Bronchial epithelial cell (primary cell): ENCODE measurements at regions not wholly inside any gene's neighbourhood (a gene's known extent, or its start where the extent isn't known, plus 50 kb on each side); places are given as distances from the start of the nearest gene placed in this dataset.

Experiments
- DNase-seq: peaks from one replicate; pipeline ENCODE4 v3.0.0-alpha.2; 2010; ENCODE audit warnings: low read depth
- FAIRE-seq: peaks from 2 replicates; lab custom pipeline; 2011; peaks lifted over from hg19 to GRCh38; lab: Jason Lieb, UNC
- H3K27me3 ChIP-seq: 2 replicates; pipeline ENCODE4 v1.5.1; 2011; ENCODE audit warnings: low read length; ENCODE audit not compliant: control insufficient read depth, insufficient read depth
- H3K36me3 ChIP-seq: 2 replicates; pipeline ENCODE4 v1.5.1; 2011; ENCODE audit warnings: low read length; ENCODE audit not compliant: control insufficient read depth, insufficient read depth
- H3K4me3 ChIP-seq: 2 replicates; pipeline ENCODE4 v1.5.1; 2011; ENCODE audit warnings: mild to moderate bottlenecking, low read depth, low read length, control low read depth
- TF ChIP-seq, protein P1 (sequence below): IDR thresholded peaks from 2 replicates; pipeline ENCODE4 v1.5.1; 2011; ENCODE audit warnings: mild to moderate bottlenecking, moderate library complexity, low read length, control low read depth, inconsistent platforms; ENCODE audit not compliant: insufficient read depth, severe bottlenecking

DNA sequence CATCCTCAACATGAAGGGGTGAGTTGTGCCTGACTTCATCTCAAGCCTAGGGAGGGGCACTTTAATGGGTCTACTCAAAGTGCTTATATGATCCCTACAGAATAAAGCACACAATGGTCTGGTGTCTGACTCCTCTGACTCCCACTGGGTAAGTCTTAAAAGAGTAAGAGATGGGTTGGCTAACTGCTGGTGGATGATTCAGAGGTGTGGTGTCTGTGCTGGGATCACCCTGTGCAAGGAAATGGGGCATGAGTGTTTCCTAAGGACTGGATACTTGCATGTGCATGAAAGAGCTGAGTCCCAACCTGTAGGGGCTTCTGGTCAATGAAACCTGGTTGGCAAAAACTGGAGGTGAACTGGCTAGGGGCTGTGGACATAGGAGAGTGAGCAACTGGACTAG lies 158.8 kb downstream of the IL20RB start:
- no peak for FAIRE-seq
- no peaks in the 10 kb centered on the region for H3K36me3 ChIP-seq
- TF ChIP-seq, protein P1, sequence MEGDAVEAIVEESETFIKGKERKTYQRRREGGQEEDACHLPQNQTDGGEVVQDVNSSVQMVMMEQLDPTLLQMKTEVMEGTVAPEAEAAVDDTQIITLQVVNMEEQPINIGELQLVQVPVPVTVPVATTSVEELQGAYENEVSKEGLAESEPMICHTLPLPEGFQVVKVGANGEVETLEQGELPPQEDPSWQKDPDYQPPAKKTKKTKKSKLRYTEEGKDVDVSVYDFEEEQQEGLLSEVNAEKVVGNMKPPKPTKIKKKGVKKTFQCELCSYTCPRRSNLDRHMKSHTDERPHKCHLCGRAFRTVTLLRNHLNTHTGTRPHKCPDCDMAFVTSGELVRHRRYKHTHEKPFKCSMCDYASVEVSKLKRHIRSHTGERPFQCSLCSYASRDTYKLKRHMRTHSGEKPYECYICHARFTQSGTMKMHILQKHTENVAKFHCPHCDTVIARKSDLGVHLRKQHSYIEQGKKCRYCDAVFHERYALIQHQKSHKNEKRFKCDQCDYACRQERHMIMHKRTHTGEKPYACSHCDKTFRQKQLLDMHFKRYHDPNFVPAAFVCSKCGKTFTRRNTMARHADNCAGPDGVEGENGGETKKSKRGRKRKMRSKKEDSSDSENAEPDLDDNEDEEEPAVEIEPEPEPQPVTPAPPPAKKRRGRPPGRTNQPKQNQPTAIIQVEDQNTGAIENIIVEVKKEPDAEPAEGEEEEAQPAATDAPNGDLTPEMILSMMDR: no peak
- H3K4me3 ChIP-seq: no peak overlapping the region
- peak; percentile 80 for DNase-seq
- H3K27me3 ChIP-seq: no peaks in the 10 kb centered on the region

DNA sequence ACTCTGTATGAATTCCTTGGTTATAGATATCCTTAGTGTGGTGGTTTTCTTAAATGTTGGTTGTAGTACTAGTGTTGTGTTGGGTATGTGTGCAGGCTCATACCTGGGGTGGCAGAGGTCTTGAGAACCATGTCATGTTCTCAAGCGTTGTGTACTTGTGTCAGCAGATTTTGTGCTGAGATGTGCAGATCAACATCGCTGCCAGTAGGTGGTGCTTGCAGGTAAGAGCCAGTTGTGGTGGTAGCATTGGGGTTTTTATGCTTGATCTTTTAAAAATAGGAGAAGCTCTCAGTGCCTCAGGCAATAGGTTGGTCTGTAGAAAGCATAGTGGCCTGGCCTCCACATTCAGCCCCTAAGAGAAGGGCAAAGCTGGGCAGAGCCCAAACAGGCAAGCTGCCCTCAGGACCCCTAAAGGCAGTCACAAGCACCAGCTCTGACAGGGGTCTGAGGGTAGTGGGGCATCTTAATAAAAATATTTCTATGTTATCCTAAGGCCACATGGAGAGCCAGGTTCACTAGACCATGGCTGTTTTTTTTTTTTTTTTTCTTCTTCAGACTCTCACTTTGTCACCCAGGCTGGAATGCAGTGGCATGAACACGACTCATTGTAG lies 164.0 kb downstream of the IL20RB start:
- FAIRE-seq (no peak), DNase-seq (peak; percentile 62)
- H3K36me3 ChIP-seq: no peaks in the 10 kb centered on the region
- TF ChIP-seq, protein P1: peak; percentile 70
- no peaks in the 10 kb centered on the region for H3K27me3 ChIP-seq
- H3K4me3 ChIP-seq: no peak overlapping the region

DNA sequence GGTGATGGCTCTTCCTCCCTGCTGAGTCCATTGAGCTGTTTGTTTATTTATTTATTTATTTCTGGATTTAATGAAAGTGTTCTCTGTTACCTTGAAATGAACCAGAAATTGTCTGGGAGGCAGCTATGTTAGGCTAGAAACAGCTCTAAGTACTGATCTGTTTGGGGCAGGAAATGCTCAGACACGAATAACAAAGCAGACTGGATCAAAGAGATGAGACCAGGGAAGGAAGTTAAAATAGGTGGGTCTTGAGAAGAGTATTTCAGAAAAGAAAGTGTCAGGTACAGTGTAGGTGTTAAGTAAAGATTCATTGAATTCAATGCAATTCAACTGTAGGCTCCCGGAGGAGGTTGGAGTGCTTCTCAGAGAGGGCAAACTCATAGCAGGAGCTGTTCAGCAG lies 173.3 kb downstream of the IL20RB start:
- Histone ChIP-seq H3K27me3 (no peaks in the 10 kb centered on the region), H3K36me3 (no peaks in the 10 kb centered on the region), H3K4me3 (no peak overlapping the region)
- no peak for DNase-seq
- no peak for FAIRE-seq
- TF ChIP-seq, protein P1: no peak

DNA sequence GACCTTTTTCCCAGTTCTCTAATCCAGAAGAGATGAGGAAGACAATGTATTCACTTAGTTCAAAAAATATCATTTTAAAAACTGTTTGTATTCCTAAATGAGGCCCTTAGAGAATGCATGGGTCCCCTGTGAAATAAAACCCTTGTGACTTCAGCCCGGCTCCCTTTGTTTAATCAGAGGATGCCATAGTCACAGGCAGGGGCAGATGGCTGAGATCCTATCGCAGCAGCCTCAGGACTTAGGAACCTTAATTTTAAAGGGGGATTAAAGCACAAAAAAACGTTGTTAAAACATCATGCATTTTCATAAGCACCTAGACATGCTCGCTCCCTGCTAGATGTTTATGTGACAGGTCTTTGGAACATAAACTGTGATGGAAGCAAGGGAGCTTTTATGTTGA lies 176.6 kb downstream of the IL20RB start:
- Histone ChIP-seq H3K27me3 (no peaks in the 10 kb centered on the region), H3K4me3 (no peak overlapping the region), H3K36me3 (no peaks in the 10 kb centered on the region)
- DNase-seq (no peak), FAIRE-seq (no peak)
- TF ChIP-seq, protein P1: no peak

DNA sequence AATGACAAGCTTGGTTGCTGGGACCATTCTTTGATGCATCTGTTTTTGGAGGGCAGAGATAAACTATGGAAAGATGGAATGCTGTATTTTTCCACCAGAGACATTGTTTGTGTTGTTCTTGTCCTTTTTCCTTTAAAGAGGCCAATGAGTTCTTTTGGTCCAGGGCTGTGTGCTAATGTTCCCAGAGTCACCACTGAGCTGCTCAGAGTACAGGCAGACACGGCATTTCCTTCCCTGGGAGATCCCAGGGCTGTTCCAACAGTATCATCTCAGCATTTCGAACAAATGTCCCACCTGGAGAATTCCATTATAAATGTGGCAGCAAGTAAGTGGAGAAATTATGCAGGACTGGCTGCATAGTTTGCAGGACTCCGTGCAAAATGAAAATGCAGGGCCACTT lies 190.6 kb downstream of the IL20RB start:
- Histone ChIP-seq H3K36me3 (no peaks in the 10 kb centered on the region), H3K4me3 (no peak overlapping the region), H3K27me3 (no peaks in the 10 kb centered on the region)
- FAIRE-seq (no peak), DNase-seq (no peak)
- TF ChIP-seq, protein P1: no peak

DNA sequence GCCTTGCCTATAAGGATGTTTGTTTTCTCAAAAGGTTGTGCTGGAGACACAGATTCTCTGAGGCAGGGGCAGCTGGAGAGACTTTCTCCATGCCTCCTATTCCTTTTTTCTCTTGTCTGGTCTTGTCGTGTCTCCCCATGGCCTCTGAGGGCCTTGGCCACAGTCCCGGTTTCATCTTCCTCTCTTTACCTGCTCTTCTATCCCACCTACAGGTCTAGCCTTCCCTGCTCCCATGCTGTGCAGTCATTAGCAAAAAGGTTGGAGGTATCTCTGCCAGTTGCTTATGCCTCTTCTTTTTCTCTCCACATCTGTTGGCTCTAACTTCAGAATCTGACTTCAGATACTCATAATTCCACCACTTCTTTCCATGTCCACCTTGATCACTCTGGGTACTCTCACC lies 191.1 kb downstream of the IL20RB start:
- FAIRE-seq: no peak
- TF ChIP-seq, protein P1: no peak
- no peaks in the 10 kb centered on the region for H3K27me3 ChIP-seq

More for the DNA sequence above, 191.1 kb downstream of the IL20RB start:
- DNase-seq: no peak
- Histone ChIP-seq H3K36me3 (no peaks in the 10 kb centered on the region), H3K4me3 (no peak overlapping the region)
